DMS114 treated with DMSO at 0.1 percent for 48 hours (cell line): ENCODE measurements at regions not wholly inside any gene's neighbourhood (a gene's known extent, or its start where the extent isn't known, plus 50 kb on each side); places are given as distances from the start of the nearest gene placed in this dataset.

Experiments used
- DNase-seq: peaks from one replicate; lab custom pipeline; 2025; ENCODE audit not compliant: unreplicated experiment; lab: John Stamatoyannopoulos, UW

DNA sequence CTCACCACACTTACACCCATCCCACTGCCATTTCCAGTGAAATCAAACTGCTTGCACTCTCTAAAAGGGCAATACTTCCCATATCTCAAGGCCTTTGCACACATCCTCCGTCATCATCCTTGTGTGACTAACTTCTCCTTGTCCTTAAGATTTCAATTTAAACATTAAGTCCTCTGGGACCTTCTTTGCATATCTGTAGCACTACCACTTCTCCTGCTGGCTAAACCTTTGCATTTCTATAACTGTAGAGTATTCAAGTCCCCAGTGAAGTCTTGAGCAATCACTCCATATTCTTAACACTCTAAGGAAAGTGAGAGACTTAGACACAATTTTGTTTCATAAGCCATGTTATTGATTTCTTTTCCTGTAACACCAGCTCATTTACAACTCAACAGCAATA is 136.8 kb upstream of the EPHA4 start:
- no peak for DNase-seq

DNA sequence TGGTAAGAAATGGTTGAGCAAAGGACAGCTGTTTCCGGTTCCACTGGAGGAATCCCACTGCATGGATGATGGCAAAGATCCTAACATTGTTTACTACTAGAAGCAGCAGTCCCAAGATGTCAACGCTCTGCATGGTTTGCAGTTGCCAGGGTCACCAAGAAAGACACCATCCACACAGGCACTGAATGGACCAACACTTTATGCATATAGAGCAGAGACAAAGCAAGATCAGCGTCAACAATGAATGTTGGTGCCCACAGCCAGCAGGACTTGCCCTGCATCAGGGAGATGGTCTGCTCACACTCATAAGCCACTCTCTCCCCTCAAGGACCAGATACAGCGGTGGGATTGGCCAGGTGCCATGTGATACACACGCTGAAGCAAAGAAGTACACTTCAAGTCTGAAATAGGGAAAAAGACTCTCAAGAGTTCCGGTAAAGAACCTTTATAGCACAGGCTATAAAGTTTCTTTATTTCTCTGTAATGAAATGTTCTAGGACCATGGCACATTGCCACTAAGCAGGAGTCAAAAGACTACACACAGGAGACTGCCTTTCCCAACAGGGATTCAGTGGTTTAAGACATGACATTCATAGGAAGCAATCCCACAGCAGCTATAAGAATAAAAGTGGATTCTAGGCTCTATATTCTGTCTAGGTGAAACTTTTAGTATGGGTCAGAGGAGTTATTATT is 133.2 kb upstream of the EPHA4 start:
- DNase-seq, result no peak

GRCh38 chr2:221704442-221704841 is 132.3 kb upstream of the EPHA4 start:
- DNase-seq, result no peak

DNA sequence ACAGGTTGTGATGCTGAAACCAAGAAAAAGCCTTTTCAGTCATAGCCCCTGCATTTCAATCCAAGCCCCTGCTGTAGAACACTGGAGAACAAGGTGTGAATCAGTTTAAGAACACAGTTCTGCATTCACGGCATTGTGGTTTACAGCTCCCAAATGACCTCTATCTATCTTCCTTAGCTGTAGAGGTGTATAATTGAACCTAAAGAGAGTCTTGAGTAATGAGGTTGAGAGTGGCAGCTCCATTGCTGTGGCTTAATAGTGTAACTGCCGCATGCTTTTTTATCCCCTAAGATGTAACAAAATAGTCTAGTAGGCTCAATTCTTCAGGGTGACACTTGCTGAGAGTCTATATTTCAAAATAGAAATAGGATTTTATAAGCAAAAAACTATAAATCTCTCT is 121.3 kb upstream of the EPHA4 start:
- DNase-seq, result no peak

GRCh38 chr2:221691571-221691970 is 119.5 kb upstream of the EPHA4 start:
- no peak for DNase-seq

- DNase-seq, result no peak
Observed at GRCh38 chr2:221689140-221689539, 117.0 kb upstream of the EPHA4 start.

DNA sequence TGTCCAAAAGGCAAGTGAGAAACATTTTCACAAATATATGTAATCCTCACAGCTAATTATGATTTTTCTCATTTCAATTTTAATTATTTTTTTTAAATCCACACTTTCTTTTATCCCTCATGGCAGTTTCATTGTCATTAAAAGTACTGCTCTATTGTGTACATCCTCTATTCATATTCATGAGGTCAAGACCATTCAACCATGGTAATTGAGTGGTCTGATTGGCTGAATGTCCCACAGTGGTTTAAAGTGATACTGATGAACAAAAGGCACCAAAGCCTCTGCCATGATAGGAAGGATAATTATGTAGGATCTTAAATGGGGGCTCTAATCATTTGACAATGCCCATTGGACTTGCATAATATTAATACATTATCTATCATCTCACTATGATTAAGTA is 108.4 kb upstream of the EPHA4 start:
- DNase-seq, result no peak

DNA sequence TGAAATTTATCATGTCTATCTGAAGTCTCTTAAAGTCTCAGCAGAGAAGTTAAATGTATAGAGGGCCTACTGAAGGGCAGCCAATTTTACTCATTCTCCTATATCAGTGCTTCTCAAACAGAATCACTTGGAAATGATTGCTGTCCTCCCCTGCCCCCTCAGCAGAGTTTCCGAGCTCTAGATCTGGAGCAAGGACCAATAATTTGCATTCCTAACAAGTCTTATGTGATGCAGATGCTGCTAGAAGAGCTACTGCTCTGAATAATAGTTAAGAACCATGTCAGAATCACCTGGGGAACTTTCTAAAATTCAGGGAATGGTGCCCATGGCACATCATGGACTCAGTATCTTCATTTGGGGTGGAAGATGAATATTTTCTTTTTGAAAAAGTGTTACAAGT is 105.6 kb upstream of the EPHA4 start:
- DNase-seq, result no peak

DNA sequence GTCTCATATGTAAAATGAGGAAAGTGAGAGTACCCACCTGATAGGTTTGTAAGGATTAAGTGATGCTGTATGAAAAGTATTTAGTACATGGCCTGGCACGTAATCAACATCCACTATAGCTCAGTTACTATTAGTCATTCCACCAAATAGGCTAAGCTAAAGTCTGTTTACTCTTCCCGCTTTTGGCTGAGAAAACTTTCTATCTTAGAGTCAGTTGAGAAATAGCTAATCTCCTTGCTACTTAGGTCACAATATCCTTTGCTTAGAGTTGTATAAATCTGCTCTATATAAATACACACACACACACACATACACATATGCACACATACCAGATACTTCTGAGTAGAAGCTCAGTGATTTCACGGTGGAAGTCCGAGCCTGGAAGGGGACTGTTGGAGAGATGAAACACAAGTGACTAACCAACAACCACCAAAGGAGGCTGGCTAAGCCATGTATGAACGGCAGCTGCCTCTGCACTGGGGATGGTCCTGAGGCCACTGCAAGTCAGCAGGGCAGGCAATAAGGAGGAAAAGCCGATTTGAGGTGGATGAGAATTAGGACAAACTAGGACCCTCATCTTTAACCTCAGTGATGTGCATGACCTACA is 104.6 kb upstream of the EPHA4 start:
- DNase-seq, result no peak

- no peak for DNase-seq
Observed at GRCh38 chr2:221675201-221675908, 103.3 kb upstream of the EPHA4 start.

DNA sequence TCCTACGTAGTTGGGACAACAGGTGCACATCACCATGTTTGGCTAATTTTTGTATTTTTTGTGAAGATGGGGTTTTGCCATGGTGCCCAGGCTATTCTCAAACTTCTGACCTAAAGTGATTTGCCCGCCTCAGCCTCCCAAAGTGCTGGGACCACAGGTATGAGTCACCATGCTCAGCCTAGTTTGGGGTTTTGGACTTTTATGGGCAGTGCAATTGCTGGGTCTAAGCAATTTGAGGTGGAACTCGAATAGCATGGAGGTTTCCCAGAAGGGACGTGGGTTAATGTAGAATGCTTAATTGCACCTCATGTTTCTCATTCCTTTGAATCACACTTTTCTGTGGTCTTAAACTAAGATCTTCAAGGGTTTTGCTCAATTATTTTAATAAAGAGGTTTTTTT is 102.3 kb upstream of the EPHA4 start:
- no peak for DNase-seq

GRCh38 chr2:221673248-221673647 is 101.1 kb upstream of the EPHA4 start:
- DNase-seq, result no peak

DNA sequence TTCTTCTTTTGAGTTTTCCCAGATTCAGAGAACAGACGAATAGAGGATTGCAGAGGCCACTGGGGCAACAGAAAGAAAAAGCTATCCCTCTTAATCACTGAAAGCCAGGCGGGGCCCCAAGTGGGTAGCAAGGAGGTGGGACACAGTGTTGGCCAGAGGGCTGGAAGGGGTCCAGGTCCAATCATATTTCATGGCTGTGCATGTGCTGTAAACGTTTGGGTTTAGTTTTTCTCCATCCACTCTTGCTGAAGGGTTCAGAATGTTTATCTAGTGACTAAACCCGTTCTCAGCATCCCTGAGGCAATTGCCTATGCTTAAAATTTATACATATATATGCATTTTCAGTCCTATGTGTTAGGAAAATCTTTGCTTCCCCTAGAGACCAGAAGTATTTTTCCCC is 99.4 kb upstream of the EPHA4 start:
- DNase-seq, result no peak

- no peak for DNase-seq
Observed at GRCh38 chr2:221662689-221663391, 90.7 kb upstream of the EPHA4 start.

GRCh38 chr2:221657806-221658205 is 85.7 kb upstream of the EPHA4 start:
- no peak for DNase-seq

DNA sequence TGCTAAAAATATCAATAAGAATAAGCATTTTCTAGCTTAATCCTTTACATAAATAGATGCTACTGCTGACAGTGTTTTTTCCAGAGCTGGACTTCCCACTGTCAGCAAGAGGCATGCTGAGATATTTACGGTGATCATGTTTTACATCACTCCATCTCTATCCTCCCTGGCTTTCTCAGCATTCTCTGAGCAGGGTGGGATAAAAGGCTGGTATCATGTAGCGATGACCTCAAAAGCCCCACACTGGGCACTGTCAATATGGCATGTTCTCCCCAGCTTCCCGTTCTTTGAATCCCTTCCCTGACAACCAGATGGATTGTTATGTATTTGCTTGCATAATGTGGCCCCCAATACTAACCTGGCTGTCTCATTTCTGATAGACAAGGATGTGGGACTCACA is 83.2 kb upstream of the EPHA4 start:
- no peak for DNase-seq

- no peak for DNase-seq
Observed at GRCh38 chr2:221653182-221653581, 81.1 kb upstream of the EPHA4 start.

DNA sequence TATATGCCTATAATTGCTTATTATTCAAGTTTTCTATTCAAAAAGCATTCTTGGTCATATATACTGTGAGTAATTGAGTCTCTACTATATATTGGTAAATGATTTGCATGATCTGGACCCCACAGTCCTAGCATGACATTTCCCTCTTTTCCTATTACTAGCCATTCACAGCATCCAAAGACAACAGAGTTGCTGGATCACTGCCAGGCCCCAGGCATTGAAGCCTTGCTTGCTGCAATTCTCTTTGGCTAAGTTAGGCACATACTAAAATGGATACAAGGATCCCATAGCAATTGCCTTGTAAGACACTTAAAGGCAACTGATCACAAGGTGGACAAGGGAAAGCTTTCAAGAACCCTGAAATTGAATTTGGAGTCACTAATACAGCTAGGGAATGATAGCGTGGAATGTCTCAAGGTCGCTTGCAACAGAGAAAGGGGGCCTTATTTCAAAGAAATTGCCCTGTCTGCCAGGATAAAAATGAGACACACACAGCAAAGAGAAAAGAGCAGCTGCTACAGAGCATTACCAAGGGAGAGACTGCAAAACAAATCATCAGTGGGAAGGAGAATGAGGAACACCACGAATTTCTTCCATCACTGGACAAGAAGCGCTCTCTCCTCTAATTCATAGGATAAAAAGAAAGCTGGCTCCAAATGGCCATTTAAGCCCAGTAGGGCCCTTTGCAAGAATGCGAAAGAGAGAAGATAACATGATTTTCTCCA is 77.1 kb upstream of the EPHA4 start:
- DNase-seq, result no peak

- no peak for DNase-seq
Observed at GRCh38 chr2:221642447-221642846, 70.3 kb upstream of the EPHA4 start.

DNA sequence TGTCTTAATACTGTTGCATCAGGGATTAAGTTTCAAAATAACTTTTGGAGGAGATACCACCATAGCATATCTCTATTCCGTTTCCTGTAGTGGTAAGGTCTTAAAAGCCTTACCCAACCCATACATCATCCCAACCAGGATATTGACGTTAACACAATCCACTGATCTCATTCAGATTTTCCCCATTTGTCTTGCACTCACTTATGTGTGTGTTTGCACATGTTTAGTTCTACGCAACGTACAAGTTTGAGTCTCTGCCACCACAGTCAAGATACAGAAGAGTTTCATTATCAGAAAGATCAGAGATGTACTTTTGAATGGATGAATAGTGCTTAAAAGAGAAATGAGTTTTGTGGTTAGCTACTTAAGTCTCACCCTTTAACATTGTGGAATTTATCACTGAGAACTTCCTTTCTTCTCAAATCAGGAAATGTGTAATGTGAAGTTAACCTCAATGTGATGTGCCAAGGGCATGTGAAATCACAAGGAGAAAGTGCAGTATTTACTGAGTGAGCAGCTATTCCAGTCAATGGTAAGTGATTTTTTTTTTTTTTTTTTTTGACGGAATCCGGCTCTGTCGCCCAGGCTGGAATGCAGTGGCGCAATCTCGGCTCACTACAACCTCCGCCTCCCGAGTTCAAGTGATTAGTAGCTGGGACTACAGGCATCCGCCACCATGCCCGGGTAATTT is 69.2 kb upstream of the EPHA4 start:
- no peak for DNase-seq

DNA sequence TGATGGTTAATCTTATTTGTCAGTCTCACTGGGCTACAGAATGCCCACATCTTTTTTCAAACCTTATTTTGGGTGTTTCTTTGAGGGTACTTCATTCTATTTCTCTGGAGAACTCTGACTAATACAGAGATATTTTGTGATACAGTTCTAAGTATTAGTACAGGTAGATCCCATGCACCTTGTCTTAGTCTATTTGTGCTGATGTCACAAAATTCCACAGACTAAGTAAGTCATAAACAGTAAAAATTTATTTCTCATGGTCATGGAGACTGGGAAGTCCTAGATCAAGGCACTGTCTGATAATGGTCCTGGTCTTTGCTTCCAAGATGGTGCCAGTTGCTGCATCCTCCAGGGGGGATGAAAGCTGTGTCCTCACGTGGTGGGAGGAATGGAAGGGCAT is 68.6 kb upstream of the EPHA4 start:
- no peak for DNase-seq
